ENCODE measurements at regions not wholly inside any gene's neighbourhood (a gene's known extent, or its start where the extent isn't known, plus 50 kb on each side); places are given as distances from the start of the nearest gene placed in this dataset.

- TF ChIP-seq EZH2 (IDR thresholded peaks at IDR 0.05; ENCODE audit: low read length, missing control alignments) = no peak
- TF ChIP-seq, protein P1, sequence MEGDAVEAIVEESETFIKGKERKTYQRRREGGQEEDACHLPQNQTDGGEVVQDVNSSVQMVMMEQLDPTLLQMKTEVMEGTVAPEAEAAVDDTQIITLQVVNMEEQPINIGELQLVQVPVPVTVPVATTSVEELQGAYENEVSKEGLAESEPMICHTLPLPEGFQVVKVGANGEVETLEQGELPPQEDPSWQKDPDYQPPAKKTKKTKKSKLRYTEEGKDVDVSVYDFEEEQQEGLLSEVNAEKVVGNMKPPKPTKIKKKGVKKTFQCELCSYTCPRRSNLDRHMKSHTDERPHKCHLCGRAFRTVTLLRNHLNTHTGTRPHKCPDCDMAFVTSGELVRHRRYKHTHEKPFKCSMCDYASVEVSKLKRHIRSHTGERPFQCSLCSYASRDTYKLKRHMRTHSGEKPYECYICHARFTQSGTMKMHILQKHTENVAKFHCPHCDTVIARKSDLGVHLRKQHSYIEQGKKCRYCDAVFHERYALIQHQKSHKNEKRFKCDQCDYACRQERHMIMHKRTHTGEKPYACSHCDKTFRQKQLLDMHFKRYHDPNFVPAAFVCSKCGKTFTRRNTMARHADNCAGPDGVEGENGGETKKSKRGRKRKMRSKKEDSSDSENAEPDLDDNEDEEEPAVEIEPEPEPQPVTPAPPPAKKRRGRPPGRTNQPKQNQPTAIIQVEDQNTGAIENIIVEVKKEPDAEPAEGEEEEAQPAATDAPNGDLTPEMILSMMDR (conservative IDR thresholded peaks at IDR 0.05 in 1 of 2, IDR thresholded peaks at IDR 0.05 in 1 of 2; ENCODE audit: low read depth in 1 of 2, low read length in 2 of 2) = no peak
These were observed 122.0 kb upstream of the MYCN start for GRCh38 chr2:15818318-15818753.
